HCT116 (cell line): ENCODE measurements at regions not wholly inside any gene's neighbourhood (a gene's known extent, or its start where the extent isn't known, plus 50 kb on each side); places are given as distances from the start of the nearest gene placed in this dataset.

Experiments
- ATAC-seq: fragments of 200-7000 bp; cut with Tn5 transposase; 2 replicates; pipeline ENCODE4 v1.9.1; 2020; ENCODE audit warnings: mild to moderate bottlenecking, moderate library complexity
- BruUV-seq: library from RNA; stranded (reverse); fragments of 400-500 nt; replicated peaks from 2 replicates; lab custom pipeline; 2021; lab: Mats Ljungman, UMichigan
- CTCF ChIA-PET: fragments of 300-600 bp; sonication (Branson Sonifier 250); formaldehyde crosslinking; loops from one replicate; lab custom pipeline; 2021; ENCODE audit warnings: antibody characterized with exemption; lab: Charles Lee
- POLR2A ChIA-PET: fragments of 300-600, 350-600 bp; sonication (Branson Sonifier 250); formaldehyde crosslinking; loops from one replicate; lab custom pipeline; 2021; ENCODE audit warnings: antibody characterized with exemption; lab: Charles Lee
- RAD21 ChIA-PET, 2 experiments: fragments of 300-600 bp; sonication (Branson Sonifier 250); formaldehyde crosslinking; loops; one replicate each; lab custom pipeline; 2023; ENCODE audit warnings: low total read pairs in 2 of 2; ENCODE audit not compliant: uncharacterized antibody in 2 of 2, unreplicated experiment in 2 of 2, low non-redundant PET in 1 of 2; lab: Charles Lee
- DNase-seq: peaks from one replicate; pipeline ENCODE4 v3.0.0-alpha.2; 2010; ENCODE audit warnings: low read depth, low spot score
- H2AFZ ChIP-seq: fragments of 200-600 bp; shearing (Covaris generic), sonication (generic); 2 replicates; pipeline ENCODE4 v1.6.1; 2017; ENCODE audit warnings: low read depth, mixed run types, mixed read lengths, antibody characterized with exemption, low read length; ENCODE audit not compliant: poor library complexity, severe bottlenecking
- H3K27ac ChIP-seq: 2 replicates; pipeline ENCODE4 v1.5.1; 2012; ENCODE audit warnings: low read depth, low read length
- H3K27me3 ChIP-seq: fragments of 200-600 bp; sonication (generic); 2 replicates; pipeline ENCODE4 v1.6.1; 2016; ENCODE audit warnings: mixed run types, low read length, mixed read lengths; ENCODE audit not compliant: insufficient read depth
- H3K36me3 ChIP-seq, 2 experiments: fragments of 200-500 bp in 1 of 2; fragments of 200-600 bp in 1 of 2; sonication (Bioruptor generic) in 1 of 2; sonication (generic) in 1 of 2; 2 replicates each; pipeline versions ENCODE4 v1.5.1 to v1.6.1; 2014 to 2016; ENCODE audit warnings: low read length in 2 of 2, inconsistent platforms in 1 of 2, mixed read lengths in 1 of 2, mixed run types in 1 of 2; ENCODE audit not compliant: insufficient read depth in 2 of 2, control insufficient read depth in 1 of 2
- H3K4me1 ChIP-seq, 2 experiments: fragments of 200-600 bp in 1 of 2; sonication (generic) in 1 of 2; 2 replicates each; pipeline versions ENCODE4 v1.5.1 to v1.6.1; 2012 to 2017; ENCODE audit warnings: low read length in 2 of 2, inconsistent platforms in 1 of 2, mild to moderate bottlenecking in 1 of 2, mixed read lengths in 1 of 2, mixed run types in 1 of 2, moderate library complexity in 1 of 2; ENCODE audit not compliant: insufficient read depth in 2 of 2, control insufficient read depth in 1 of 2
- H3K4me2 ChIP-seq: fragments of 200-600 bp; sonication (generic); 2 replicates; pipeline ENCODE4 v1.6.1; 2017; ENCODE audit warnings: mixed run types, low read length, mixed read lengths
- H3K4me3 ChIP-seq, 2 experiments: fragments of 200-600 bp in 1 of 2; sonication (generic) in 1 of 2; replicated peaks in 1 of 2; 2 replicates each; pipeline ENCODE4 v1.5.1; 2011 to 2016; ENCODE audit warnings: low read length in 2 of 2, control low read depth in 1 of 2, low read depth in 1 of 2, mild to moderate bottlenecking in 1 of 2, mixed read lengths in 1 of 2, mixed run types in 1 of 2
- H3K79me2 ChIP-seq: fragments of 200-600 bp; sonication (generic); 2 replicates; pipeline ENCODE4 v1.6.1; 2017; ENCODE audit warnings: mild to moderate bottlenecking, mixed run types, low read length, moderate library complexity, mixed read lengths; ENCODE audit not compliant: insufficient read depth
- H3K9ac ChIP-seq: fragments of 200-600 bp; sonication (generic); 2 replicates; pipeline ENCODE4 v1.6.1; 2016; ENCODE audit warnings: low read length, mixed read lengths
- H3K9me2 ChIP-seq: fragments of 200-600 bp; sonication (generic), shearing (Covaris generic); 2 replicates; pipeline ENCODE4 v1.6.1; 2017; ENCODE audit warnings: mixed run types, mild to moderate bottlenecking, moderate library complexity; ENCODE audit not compliant: insufficient read depth
- H3K9me3 ChIP-seq, 2 experiments: fragments of 200-500 bp in 1 of 2; fragments of 200-600 bp in 1 of 2; sonication (Bioruptor generic) in 1 of 2; sonication (generic) in 1 of 2; 2 replicates each; pipeline ENCODE4 v1.6.1; 2014 to 2017; ENCODE audit warnings: low read length in 2 of 2, mixed read lengths in 2 of 2, inconsistent platforms in 1 of 2, low read depth in 1 of 2, mild to moderate bottlenecking in 1 of 2, mixed run types in 1 of 2, moderate library complexity in 1 of 2; ENCODE audit not compliant: control insufficient read depth in 1 of 2, insufficient read depth in 1 of 2
- H4K20me1 ChIP-seq: fragments of 200-600 bp; sonication (generic), shearing (Covaris generic); 2 replicates; pipeline ENCODE4 v1.6.1; 2017; ENCODE audit warnings: mixed run types, mild to moderate bottlenecking, moderate library complexity; ENCODE audit not compliant: insufficient read depth
- EGR1 ChIP-seq: IDR thresholded peaks from 2 replicates; pipeline ENCODE4 v1.6.1; 2012; ENCODE audit warnings: low read depth
- ELF1 ChIP-seq: IDR thresholded peaks from 2 replicates; pipeline ENCODE4 v1.6.1; 2012; ENCODE audit warnings: low read depth, borderline replicate concordance
- EZH2 ChIP-seq: fragments of 200-600 bp; sonication (generic); IDR thresholded peaks from 2 replicates; pipeline ENCODE4 v1.6.1; 2017; ENCODE audit warnings: antibody characterized with exemption, mixed run types
- JUND ChIP-seq: IDR thresholded peaks from 2 replicates; pipeline ENCODE4 v1.6.1; 2012
- RAD21 ChIP-seq: IDR thresholded peaks from 2 replicates; pipeline ENCODE4 v1.6.1; 2012; ENCODE audit warnings: low read depth, mild to moderate bottlenecking
- REST ChIP-seq: IDR thresholded peaks from 2 replicates; pipeline ENCODE4 v1.6.1; 2012; ENCODE audit warnings: low read depth
- SP1 ChIP-seq: IDR thresholded peaks from 2 replicates; pipeline ENCODE4 v1.6.1; 2012; ENCODE audit warnings: low read depth
- ZBTB33 ChIP-seq: IDR thresholded peaks from 2 replicates; pipeline ENCODE4 v1.6.1; 2011; ENCODE audit warnings: mild to moderate bottlenecking, low read length, moderate library complexity; ENCODE audit not compliant: insufficient replicate concordance; ENCODE audit errors: extremely low read depth
- intact Hi-C: fragments of 100-400 bp; cut with micrococcal nuclease; formaldehyde crosslinking; loops from 2 replicates; pipeline ENCODE4 v1.10.0; 2022

GRCh38 chr21:31489726-31490125 is 145.7 kb upstream of the TIAM1 start:
- RAD21 ChIA-PET, result no interaction called here
- no peak overlapping the region for H3K4me3 ChIP-seq
- H3K4me1 ChIP-seq, result 0 out of 4 replicates have a peak, but pooled peaks cover 0 to 4% of the 10 kb centered on the region in 2 experiments
- peaks cover 0 to 5% of the 10 kb centered on the region in 2 experiments; a peak in 2 of 4 replicates for H3K9me3 ChIP-seq
- H3K27me3 ChIP-seq, result no peaks in the 10 kb centered on the region
- peaks cover 3% of the 10 kb centered on the region; the same call in 1 of the 2 replicates for H3K79me2 ChIP-seq
- no peaks in the 10 kb centered on the region for H4K20me1 ChIP-seq
- no TSS peak for BruUV-seq
- no peak for TF ChIP-seq REST
- TF ChIP-seq SP1, result no peak
- TF ChIP-seq RAD21, result no peak
- no peak for TF ChIP-seq ZBTB33
- TF ChIP-seq JUND, result no peak
- TF ChIP-seq EGR1, result no peak
- TF ChIP-seq ELF1, result no peak
- TF ChIP-seq EZH2, result no peak
- H3K36me3 ChIP-seq, result no peaks in the 10 kb centered on the region
- H3K9me2 ChIP-seq, result no peaks in the 10 kb centered on the region
- CTCF ChIA-PET, result no interaction called here
- H3K27ac ChIP-seq, result no peak overlapping the region
- intact Hi-C loops, result no loop called here
- DNase-seq, result no peak
- no peak overlapping the region for H3K4me2 ChIP-seq
- POLR2A ChIA-PET, result no interaction called here
- no peak overlapping the region for H3K9ac ChIP-seq
- no peak for ATAC-seq
- H2AFZ ChIP-seq, result no peak overlapping the region
